NCI-H748 (cell line): ENCODE measurements at regions not wholly inside any gene's neighbourhood (a gene's known extent, or its start where the extent isn't known, plus 50 kb on each side); places are given as distances from the start of the nearest gene placed in this dataset.
"Not testable (repeated sequence)": the region's sequence is repeated elsewhere in the genome, so short reads cannot be mapped to it uniquely, and the experiment has no call there.

Experiments used
- DNase-seq: peaks from one replicate; lab custom pipeline; 2025; ENCODE audit not compliant: unreplicated experiment; lab: John Stamatoyannopoulos, UW

- no peak for DNase-seq
Measured at GRCh38 chr17:71553381-71553780, 567.4 kb upstream of the SOX9 start.

- DNase-seq: no peak
Measured at GRCh38 chr17:71558901-71559300, 561.9 kb upstream of the SOX9 start.

- DNase-seq: no peak
Measured at GRCh38 chr17:71572343-71572742, 548.5 kb upstream of the SOX9 start.

GRCh38 chr17:71578446-71578845 lies 542.4 kb upstream of the SOX9 start:
- DNase-seq: no peak

GRCh38 chr17:71580220-71580619 lies 540.6 kb upstream of the SOX9 start:
- DNase-seq: peak; percentile 31

- no peak for DNase-seq
Measured at GRCh38 chr17:71585540-71585939, 535.3 kb upstream of the SOX9 start.

GRCh38 chr17:71592431-71592830 lies 528.4 kb upstream of the SOX9 start:
- DNase-seq: no peak

GRCh38 chr17:71593078-71593477 lies 527.7 kb upstream of the SOX9 start:
- DNase-seq: peak; percentile 42

- DNase-seq: not testable (repeated sequence)
Measured at GRCh38 chr17:71599583-71599982, 521.2 kb upstream of the SOX9 start.

GRCh38 chr17:71600137-71600789 lies 520.6 kb upstream of the SOX9 start:
- peak; percentile 20 for DNase-seq

GRCh38 chr17:71601894-71602504 lies 518.8 kb upstream of the SOX9 start:
- no peak for DNase-seq

- DNase-seq: peak; percentile 83
Measured at GRCh38 chr17:71613996-71614395, 506.8 kb upstream of the SOX9 start.

GRCh38 chr17:71615820-71616219 lies 505.0 kb upstream of the SOX9 start:
- no peak for DNase-seq

- DNase-seq: not testable (repeated sequence)
Measured at GRCh38 chr17:71617767-71618166, 503.1 kb upstream of the SOX9 start.

GRCh38 chr17:71625330-71625729 lies 495.5 kb upstream of the SOX9 start:
- no peak for DNase-seq

GRCh38 chr17:71628306-71628705 lies 492.5 kb upstream of the SOX9 start:
- no peak for DNase-seq

GRCh38 chr17:71631483-71631882 lies 489.3 kb upstream of the SOX9 start:
- DNase-seq: no peak

- DNase-seq: peak; percentile 85
Measured at GRCh38 chr17:71632328-71632727, 488.5 kb upstream of the SOX9 start.

GRCh38 chr17:71633391-71633849 lies 487.4 kb upstream of the SOX9 start:
- DNase-seq: peak; percentile 27

GRCh38 chr17:71634376-71634775 lies 486.4 kb upstream of the SOX9 start:
- DNase-seq: no peak

GRCh38 chr17:71635187-71635586 lies 485.6 kb upstream of the SOX9 start:
- no peak for DNase-seq

GRCh38 chr17:71636644-71637043 lies 484.2 kb upstream of the SOX9 start:
- no peak for DNase-seq

- DNase-seq: no peak
Measured at GRCh38 chr17:71638668-71639067, 482.2 kb upstream of the SOX9 start.
